ENCODE measurements at regions not wholly inside any gene's neighbourhood (a gene's known extent, or its start where the extent isn't known, plus 50 kb on each side); places are given as distances from the start of the nearest gene placed in this dataset.

DNA sequence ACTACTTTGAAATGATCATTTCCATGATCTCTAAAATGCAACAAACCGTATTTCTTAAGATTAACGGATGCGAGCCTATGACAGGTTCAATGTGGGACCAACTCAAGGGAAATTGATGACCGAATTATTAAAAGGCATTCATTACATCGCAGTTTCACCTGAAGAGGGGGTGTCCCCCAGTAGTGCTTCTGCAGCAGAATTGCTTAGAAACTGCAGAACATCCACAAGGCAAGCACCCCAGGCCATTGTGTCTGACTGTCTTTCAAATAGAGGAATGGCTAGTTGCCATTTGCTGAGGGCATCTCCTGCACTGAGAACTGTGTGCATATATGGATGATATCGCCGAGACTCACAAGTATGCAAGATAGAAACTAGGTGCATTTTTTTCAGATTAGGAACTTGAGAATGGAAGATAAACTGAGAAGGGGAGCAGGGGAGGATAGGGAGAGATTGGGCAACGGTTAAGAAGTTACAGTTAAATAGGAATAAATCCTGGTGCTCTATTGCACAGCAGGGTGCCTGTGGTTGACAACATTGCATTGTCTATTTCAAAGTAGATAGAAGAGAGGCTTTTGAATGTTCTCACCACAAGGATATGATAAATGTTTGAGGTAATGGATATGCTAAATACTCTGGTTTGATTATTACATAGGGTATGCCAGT, 234.3 kb upstream of the PLEKHG7 start:
- DNase-seq: no peak

DNA sequence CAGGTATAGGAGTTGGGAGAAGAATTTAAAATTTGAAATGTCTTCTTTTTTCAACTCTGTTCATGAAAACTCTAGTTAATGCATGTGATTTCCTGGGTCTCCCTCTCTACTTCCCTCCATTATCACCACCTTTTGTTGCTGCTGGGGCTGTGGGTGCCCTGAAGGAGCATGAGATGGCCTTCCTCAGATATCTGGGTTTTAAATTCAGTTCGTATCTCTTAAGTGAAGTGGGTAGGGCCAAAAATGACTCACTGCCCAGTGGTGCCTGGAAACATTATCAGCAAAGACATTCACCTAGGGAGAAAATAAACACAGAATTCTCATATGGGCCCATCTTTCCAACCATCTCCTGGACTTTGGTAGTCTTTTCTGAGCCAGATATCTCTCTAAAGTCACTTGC, 234.9 kb upstream of the PLEKHG7 start:
- DNase-seq: no peak

DNA sequence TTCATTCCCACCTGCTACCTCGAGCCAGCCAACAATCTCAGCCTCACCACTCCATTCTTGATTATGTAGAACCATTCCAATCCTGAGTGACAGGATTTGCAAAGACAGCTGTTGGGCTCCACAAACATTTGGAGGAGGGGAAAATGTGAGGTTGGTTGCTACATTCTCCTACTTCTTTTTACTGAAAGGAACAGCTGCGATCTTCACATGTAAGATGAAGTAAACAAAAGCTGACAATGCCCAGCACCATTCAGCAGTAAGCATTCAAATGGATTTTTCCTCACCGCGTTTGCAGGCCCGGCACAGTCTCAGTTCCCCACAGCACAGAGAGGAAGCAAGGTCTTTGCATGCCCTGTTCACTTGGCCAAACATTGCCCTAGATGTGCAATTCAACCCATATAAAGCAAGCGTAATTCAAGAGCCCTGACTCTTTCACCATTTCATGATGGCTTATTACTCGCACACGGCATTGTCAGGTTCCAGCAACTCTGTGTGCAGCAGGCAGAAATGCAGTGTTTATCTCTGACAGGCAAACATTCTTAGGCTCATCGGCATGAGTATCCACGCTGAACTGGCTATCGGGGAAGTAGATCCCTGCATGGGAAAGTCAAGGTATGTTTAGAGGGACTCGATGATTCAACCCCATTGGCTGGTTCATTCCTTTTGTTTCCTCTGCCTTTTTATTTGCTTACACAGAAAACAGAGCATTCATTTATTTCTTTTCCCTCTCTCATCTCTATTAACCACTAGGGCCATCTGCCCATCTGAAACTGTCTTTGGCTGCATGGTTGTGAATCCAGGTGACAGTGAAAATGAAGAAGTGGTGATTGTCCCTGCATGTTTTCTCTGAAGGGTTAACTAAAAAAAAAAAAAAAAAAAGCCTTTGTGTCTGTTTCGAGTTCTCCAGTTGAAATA, 236.1 kb upstream of the PLEKHG7 start:
- DNase-seq: peak in 31 of 56 donors; percentile 1 to 61 (median 15)

DNA sequence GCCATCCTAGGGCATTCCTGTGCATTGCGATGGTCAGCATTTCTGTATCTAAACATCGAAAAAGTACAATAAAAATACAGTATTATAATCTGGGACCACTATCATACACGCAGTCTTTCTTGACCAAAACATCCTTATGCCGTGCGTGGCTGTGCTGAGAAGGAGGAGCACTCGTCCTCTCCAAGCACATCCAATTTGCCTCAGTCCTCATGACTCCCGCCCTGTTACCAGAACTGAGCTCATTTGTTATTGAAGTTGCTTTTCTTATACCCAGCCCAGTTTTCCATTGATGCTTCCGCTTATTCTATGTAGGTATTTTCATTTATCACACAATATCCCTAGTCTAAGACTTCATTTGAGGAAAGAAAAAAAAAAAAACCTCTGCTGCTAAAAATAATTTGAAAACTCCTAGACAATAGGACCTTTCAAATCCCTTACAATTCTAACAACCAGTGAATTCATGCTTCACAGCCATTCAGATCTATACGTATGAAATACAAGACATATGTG, 236.9 kb upstream of the PLEKHG7 start:
- DNase-seq: no peak

DNA sequence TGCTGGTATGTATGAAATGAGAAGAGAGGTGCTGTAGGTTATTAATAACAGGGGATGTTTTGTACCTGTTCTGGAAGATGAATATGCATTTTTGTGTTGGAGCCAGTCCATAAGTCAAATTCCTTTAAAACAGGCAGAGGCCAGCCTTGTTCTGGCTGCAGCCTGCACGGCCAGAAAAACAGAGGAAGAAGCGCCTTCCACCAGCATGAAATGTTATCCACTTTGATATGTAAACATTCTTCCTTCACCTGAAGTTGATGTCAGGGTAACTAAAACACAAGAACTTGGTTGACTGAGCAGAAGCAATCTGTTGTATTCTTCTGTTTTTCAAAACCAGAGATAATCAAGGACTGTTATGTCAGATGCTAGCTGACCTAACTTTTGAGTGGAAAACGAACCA, 237.9 kb upstream of the PLEKHG7 start:
- no peak for DNase-seq

DNA sequence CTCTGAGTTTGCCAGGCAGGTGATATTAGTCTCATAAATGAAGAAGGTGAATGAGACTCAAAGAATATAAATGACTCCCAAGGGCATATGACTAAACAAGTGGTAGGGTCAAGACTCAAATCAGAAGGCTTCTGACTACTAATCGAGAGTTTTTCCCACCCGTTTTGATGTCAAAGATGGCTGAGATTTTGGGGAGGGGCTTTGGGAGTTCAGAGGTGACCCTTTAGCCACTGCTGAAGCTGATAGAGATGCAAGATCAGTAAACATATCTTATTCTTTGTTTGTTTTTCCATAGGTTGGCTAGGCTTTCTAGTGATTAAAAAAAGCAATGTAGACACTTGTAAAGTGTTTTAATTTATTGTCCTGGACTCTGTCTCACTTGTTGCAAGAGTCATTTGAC, 239.6 kb upstream of the PLEKHG7 start:
- DNase-seq: no peak

DNA sequence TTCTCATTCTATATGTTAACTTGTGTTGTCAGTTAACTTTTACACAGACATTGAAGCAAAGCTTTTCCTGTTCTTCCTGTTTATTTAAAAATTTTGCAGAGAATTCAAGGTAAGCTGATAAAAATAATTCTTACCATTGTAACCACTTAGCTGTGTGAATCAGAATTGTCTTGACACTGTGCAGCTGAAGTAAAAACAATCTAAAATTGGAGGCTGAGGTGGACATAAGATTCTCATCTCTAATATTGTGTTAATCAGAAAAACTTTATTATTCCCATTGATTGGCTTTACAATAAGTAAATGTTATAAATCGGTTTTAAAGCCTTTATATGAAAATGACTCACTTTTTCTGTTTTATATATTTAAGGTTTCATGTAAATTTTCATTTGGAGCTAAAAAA, 240.3 kb upstream of the PLEKHG7 start:
- no peak for DNase-seq

DNA sequence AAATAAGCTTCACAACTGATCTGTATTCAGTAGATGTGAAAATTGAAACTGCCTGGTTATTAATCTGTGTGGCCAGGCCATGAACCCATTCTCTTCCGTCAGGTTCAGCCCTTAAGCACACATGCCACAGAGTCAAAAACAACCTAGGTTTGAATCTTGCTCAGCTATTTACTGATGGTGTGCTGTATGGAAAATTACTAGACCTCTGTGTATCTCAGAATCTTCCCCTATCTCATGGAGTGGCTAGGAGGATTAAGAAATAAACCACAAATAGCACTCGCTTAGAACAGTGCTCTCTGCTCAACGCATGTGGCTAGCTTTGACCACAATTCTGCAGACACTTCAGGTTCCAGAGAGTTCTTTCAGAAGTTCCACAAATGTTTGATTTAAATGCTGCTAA, 240.7 kb upstream of the PLEKHG7 start:
- DNase-seq: peak in 1 of 56 donors; percentile 5

DNA sequence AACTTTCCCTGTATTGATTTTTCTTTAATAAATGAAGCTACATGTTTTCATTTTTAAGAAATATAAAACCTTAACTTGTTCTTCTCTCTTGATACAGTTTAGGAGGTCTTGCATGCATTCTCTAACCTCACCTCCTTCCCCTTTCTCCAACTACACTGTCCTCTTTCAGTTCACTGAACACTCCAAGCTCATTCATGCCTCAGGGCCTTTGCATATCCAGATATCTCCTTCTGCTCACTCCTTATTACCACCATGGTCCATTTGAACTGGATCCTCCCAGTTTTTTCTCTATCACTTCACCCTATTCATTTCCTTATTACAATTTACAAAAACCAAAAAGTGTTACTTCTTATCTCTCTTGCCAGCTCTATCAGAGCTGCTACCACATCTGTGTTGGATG, 242.9 kb upstream of the PLEKHG7 start:
- no peak for DNase-seq

DNA sequence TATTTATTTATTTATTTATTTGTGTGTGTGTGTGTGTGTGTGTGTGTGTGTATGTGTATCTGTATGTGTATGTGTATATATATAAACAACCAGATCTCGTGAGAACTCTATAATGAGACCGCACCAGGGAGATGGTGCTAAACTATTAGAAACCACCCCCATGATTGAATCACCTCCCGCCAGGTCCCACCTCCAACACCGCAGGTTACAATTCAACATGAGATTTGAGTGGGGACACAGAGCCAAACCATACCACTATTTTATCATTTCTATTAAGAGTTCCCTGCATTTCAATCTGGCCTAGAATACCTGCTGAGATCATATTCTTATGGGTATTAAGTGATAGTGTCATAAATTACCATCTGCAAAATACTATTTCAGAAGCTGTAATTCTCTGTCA, 243.8 kb upstream of the PLEKHG7 start:
- no peak for DNase-seq

DNA sequence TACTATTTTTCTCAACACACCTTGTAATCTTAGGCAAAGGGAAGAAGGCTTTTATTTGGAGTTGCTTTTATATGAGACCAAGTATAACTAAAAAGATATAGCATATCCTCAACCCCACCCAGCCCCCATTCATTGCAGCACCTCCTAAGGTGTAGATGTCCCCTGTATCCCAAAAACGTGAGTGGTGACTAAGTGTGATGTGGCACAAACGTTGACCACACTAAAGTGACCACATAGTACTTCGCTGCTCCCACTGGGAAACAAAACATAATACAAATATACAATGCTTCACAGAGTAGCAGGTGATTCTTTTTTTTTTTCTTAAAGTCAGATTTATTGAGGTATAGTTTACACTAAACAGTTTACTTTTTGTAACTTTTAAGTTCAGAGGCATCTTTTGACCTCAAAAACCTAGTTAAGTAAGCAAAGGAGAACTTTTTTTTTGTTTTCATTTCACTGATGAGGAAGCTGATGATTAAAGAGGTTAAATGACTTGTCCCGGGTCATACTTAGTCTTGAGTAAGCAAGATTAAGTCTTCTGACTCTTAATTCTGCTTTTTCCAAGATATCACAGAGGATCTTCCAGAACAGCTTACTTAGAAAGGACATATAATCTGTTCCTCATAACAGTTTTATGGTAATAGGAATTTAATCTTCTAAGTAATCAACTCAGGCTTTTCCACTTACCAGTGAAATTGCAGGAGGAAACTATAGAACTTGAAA, 245.2 kb upstream of the PLEKHG7 start:
- no peak for DNase-seq

DNA sequence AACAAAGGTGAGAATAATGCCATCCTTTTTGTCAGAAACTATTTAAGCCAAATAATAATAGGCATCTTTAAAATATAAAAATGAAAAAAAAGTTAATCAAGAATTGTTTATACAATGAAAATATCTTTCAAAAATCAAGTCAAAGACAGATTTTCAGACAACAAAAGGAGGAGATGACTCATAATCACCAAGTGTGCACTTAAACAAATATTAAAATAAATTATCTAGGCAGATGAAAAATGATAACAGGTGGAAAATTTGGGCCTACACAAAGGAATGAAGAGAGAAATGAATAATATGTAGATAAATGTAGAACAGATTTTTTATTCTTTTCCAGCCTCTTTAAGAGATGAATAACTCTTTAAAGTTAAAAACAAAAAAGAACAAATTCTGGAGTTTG, 250.0 kb upstream of the PLEKHG7 start:
- DNase-seq: no peak

DNA sequence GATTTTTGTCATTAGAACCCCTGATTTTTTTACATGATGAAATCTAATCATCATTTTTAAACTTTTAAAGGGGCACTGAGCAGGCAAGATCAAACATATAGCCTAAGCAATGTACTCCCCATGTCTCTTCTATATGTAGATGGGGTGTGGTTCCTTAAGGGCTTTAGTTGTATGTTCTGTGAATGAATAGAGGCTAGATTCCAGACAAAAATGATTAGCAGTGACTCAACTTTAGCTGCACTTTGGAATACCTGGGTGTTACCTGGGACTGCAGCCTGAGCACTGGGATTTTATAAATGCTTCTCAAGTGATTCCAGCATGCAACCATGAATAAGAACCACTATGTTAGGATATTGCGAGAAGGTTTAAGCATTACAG, 256.7 kb upstream of the PLEKHG7 start:
- DNase-seq: no peak

DNA sequence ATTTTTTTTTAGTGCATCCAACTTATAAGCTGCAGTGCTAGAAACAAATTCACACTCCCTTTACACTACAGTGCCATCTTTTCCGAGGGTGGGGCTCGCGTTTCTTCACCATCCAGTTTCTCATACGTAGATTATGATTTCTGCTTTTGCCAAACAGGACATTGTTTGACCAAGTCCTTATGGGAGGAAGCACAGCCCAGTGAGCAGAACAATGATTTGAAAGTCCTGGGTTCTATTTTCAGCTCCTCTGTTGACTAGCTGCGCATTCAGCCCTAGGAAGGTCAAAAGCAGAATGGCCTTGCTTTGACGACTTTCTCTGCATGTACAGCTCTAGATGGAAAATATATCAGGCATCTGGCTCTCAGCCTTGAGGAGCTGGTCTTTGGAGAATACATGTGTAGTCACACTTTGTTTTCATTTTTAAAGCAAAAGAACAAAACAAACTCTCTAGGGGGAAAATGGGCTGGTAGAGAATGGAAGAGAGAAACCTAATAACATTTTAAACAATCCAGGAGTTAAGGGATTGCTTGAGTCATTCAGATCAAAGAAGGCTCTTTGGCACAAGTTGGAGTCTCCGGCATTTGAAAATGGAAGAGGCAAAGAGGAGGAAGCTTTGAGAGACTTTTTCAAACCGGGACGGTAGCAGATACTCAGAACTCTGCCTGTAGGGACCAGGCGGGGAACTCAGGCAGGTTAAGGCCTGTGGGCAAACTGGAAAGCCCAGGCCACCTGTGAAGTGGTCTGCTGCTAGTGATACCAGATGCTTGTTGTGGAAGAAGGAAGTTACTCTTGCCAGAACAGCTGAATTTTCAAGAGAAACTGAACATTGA, 257.3 kb upstream of the PLEKHG7 start:
- DNase-seq: peak in 1 of 56 donors; percentile 5

DNA sequence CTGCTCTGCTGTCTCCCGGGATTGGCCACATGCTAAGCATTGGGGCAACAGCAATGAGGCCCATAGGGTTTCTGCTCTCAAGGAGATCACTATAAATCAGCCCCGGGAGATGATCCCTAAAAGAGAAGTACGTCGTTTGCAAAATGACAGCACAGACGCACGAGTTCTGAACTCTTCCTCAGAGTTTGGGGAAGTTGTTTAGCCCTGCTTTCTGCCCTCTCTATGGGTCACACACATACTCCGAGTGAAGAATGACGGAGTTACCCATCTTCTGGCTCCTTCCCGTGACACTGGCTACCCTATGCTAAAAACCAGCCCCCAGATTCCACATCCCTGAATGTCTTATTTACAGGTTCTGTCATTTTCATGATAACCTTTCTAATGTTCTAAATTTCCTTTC, 258.0 kb upstream of the PLEKHG7 start:
- peak in 11 of 56 donors; percentile 6 to 26 (median 11) for DNase-seq

DNA sequence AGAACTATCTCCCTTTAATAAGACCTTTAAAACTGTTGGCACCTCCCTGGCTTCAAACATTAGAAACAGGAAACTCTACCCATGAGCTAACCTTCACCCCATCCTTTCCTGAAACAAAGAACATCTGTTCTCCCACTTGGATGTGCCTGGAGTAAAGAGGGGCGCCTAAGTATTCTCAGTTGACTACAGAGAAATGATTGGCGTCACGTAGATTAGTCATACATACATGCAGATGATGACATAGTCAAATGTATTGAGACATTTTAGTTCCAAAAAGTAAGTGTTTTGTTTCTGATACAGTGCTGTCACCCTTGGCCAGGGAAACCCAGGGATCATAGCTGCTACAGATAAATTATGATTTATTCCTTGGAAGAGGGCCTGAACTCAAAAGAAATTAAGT, 260.0 kb upstream of the PLEKHG7 start:
- no peak for DNase-seq

DNA sequence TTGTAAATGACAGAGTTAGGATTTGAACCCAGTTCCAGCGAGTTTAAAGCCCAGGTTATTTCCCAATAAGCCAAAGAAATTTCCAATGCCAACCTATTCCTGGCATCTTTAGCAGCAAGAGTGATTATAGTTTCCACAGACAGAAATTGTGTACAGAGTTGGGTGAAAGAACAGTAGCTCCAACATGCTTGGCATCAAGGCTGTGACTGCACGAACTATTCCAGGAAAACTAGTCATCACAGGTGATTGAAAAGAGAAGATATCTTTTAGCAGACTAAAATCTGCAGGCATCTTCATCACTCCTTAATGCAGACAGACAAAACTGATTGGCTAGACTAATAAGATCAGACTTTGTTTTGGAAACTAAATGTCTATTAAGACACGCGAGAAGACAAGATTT, 262.7 kb upstream of the PLEKHG7 start:
- no peak for DNase-seq

DNA sequence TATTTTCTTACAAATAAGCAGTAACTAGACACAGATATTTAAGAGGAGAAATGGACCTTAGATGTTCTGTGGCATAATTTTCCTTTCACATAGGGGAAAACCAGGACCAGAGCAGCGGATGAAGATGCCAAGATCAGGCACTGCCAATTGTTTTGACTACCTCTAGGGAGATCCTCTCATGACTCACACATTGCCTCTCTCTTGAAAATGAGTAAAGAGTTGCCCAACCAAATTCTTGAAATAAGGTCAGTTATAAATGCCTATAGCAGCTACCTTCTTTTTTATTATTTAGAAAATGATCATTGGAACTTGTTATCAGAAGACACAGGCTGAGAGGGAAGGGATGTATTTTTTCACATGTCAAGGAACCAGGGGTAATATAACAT, 263.4 kb upstream of the PLEKHG7 start:
- DNase-seq: no peak

DNA sequence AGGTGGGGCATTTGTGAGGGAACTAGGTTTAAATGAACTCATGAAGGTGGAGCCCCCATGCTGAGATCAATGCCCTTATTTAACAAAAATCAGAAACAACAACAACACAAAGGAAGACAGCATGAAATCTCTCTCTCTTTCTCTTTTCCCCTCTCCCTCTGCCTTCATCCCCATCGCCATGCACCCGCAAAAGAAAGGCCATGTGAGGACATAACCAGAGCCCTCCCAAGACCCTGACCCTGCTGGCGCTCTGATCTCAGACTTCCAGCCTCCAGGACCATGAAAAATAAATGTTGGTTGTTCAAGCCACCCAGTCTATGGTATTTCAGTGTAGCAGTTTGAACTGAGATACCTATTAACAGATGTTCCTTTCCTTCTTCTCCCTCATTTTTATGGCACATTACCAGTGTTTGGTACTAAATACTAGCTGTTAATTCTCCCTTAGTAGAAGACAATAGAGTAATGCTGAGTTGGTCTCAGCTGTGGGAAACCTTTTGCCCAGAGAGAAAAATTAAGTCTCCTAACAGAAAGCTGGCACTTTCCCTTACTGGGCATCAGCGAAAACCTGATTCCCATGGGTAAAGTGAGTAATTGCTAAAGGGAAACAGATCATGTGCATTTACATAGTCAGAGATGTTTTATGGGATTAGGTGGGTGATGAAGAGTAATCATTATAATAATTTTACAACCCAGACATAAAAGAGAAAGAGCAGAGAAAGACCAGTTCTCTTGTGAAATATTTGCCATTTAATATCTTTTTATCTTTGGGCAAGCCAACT, 264.0 kb upstream of the PLEKHG7 start:
- DNase-seq: no peak

DNA sequence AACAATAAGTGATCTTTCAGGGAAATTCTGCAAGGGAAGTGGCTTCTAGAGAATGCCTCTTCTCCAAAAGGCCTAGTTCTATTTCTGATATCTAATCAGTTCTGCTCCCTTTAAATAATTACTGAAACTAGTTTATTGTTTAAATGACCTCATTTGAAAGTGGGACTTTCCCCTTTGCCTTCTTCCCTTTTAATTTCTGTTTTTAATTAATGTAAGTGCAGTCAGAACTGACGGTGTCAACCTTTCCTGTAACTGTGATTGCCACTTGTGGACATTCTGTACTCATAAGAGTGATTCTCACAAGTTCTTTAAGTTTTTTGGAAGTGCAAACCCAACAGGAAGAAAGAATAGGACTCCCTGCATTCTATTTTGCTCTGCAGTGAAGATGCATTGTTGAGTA, 265.3 kb upstream of the PLEKHG7 start:
- DNase-seq: no peak
